ENCODE measurements at regions not wholly inside any gene's neighbourhood (a gene's known extent, or its start where the extent isn't known, plus 50 kb on each side); places are given as distances from the start of the nearest gene placed in this dataset.

GRCh38 chr15:66623801-66624453, 58.1 kb upstream of the LCTL start:
- H3K9me3 ChIP-seq, result no peaks in the 10 kb centered on the region
- peaks cover 0 to 5% of the 10 kb centered on the region in 2 experiments; a peak in 1 of 4 replicates for H3K4me1 ChIP-seq (ENCODE audit: control insufficient read depth in 1 of 2, insufficient read depth in 2 of 2, low read depth in 1 of 2, low read length in 1 of 2)
- no peak for TF ChIP-seq FOSL2 (IDR thresholded peaks at IDR 0.05; ENCODE audit: borderline replicate concordance, low read depth)
- no peak for TF ChIP-seq CHD2 (IDR thresholded peaks at IDR 0.05; ENCODE audit: low read length, partially characterized antibody)
- TF ChIP-seq GATA2 (CRISPR knock-in tag; IDR thresholded peaks at IDR 0.05), result no peak
- no peak for TF ChIP-seq SIN3A (IDR thresholded peaks at IDR 0.05; ENCODE audit: borderline replicate concordance, low read depth, low read length)
- no peak for TF ChIP-seq ZBTB33 (IDR thresholded peaks at IDR 0.05; ENCODE audit: borderline replicate concordance, low read depth)
- no peak for TF ChIP-seq CTCF (IDR thresholded peaks at IDR 0.05)
- no peak for TF ChIP-seq FOXM1 (IDR thresholded peaks at IDR 0.05; ENCODE audit: low read depth)
- no peak for TF ChIP-seq RAD21 (IDR thresholded peaks at IDR 0.05; ENCODE audit: low read length)
- no peak for TF ChIP-seq MEF2A (IDR thresholded peaks at IDR 0.05; ENCODE audit: borderline replicate concordance, low read depth)
- TF ChIP-seq TEAD4 (IDR thresholded peaks at IDR 0.05; ENCODE audit: borderline replicate concordance, insufficient read depth), result no peak
- no peak for TF ChIP-seq SMC3 (IDR thresholded peaks at IDR 0.05; ENCODE audit: low read depth, low read length)
- H4K20me1 ChIP-seq (ENCODE audit: insufficient read depth), result no peaks in the 10 kb centered on the region
- no peak for DNase-seq
- no peaks in the 10 kb centered on the region for H3K9me2 ChIP-seq
- H3K27ac ChIP-seq (ENCODE audit: low read depth in 2 of 2, low read length in 1 of 2), result no peak overlapping the region
- ChIA-PET CTCF (interaction anchor here (0.7 to 12.4 kb wide), 6 partner anchors 19 to 280 kb away, joined by 3 to 172 read pairs (median 3); partner anchors contain the start of gene SMAD6), POLR2A (no interaction called here)
- H3K9ac ChIP-seq, result no peak overlapping the region
- H2AFZ ChIP-seq (ENCODE audit: low read depth), result no peak overlapping the region
- H3F3A ChIP-seq (replicated peaks; ENCODE audit: insufficient read depth), result no peaks in the 10 kb centered on the region
- H3K79me2 ChIP-seq (ENCODE audit: insufficient read depth), result no peaks in the 10 kb centered on the region
- H3K4me2 ChIP-seq, result no peak overlapping the region
- no peaks in the 10 kb centered on the region for H3K36me3 ChIP-seq (replicated peaks in 1 of 2; ENCODE audit: control insufficient read depth in 1 of 2, insufficient read depth in 2 of 2, low read length in 1 of 2)
- WGBS (ENCODE audit: low lambda C conversion rate), result 60% methylated on average over 6 of the region's 6 CpGs
- no peak overlapping the region for H3K4me3 ChIP-seq (ENCODE audit: low read depth in 2 of 2, low read length in 1 of 2)
- no peaks in the 10 kb centered on the region for H3K27me3 ChIP-seq (ENCODE audit: insufficient read depth)

- Histone ChIP-seq H3K9ac (no peak overlapping the region), H4K20me1 (ENCODE audit: insufficient read depth) (no peaks in the 10 kb centered on the region), H3K36me3 (replicated peaks in 1 of 2; ENCODE audit: control insufficient read depth in 1 of 2, insufficient read depth in 2 of 2, low read length in 1 of 2) (no peaks in the 10 kb centered on the region), H3K4me1 (ENCODE audit: control insufficient read depth in 1 of 2, insufficient read depth in 2 of 2, low read depth in 1 of 2, low read length in 1 of 2) (peaks cover 0 to 9% of the 10 kb centered on the region in 2 experiments; a peak in 1 of 4 replicates), H3K9me3 (no peaks in the 10 kb centered on the region), H3F3A (replicated peaks; ENCODE audit: insufficient read depth) (no peaks in the 10 kb centered on the region), H2AFZ (ENCODE audit: low read depth) (no peak overlapping the region), H3K4me2 (no peak overlapping the region), H3K79me2 (ENCODE audit: insufficient read depth) (no peaks in the 10 kb centered on the region), H3K4me3 (ENCODE audit: low read depth in 2 of 2, low read length in 1 of 2) (no peak overlapping the region), H3K9me2 (no peaks in the 10 kb centered on the region), H3K27ac (ENCODE audit: low read depth in 2 of 2, low read length in 1 of 2) (no peak overlapping the region), H3K27me3 (ENCODE audit: insufficient read depth) (no peaks in the 10 kb centered on the region)
- 88% methylated on average over 1 of the region's 1 CpG for WGBS (ENCODE audit: low lambda C conversion rate)
- CTCF ChIA-PET, result interaction anchor here (1.2 to 1.7 kb wide), 2 partner anchors 14 to 82 kb away, joined by 3 to 4 read pairs; no protein-coding TSS in a partner anchor
- no peak for DNase-seq
- POLR2A ChIA-PET, result no interaction called here
- TF ChIP-seq FOXM1 (IDR thresholded peaks at IDR 0.05; ENCODE audit: low read depth), result no peak
- TF ChIP-seq USF2 (IDR thresholded peaks at IDR 0.05; ENCODE audit: borderline replicate concordance, low read depth, low read length), result no peak
- TF ChIP-seq FOSL2 (IDR thresholded peaks at IDR 0.05; ENCODE audit: borderline replicate concordance, low read depth), result no peak
- no peak for TF ChIP-seq POLR2AphosphoS5 (IDR thresholded peaks at IDR 0.05; ENCODE audit: low read depth, low read length)
- no peak for TF ChIP-seq TEAD4 (IDR thresholded peaks at IDR 0.05; ENCODE audit: borderline replicate concordance, insufficient read depth)
- no peak for TF ChIP-seq MAX (IDR thresholded peaks at IDR 0.05; ENCODE audit: low read depth)
- TF ChIP-seq PBX3 (IDR thresholded peaks at IDR 0.05), result no peak
- no peak for TF ChIP-seq NFIC (IDR thresholded peaks at IDR 0.05; ENCODE audit: borderline replicate concordance)
- no peak for TF ChIP-seq SMC3 (IDR thresholded peaks at IDR 0.05; ENCODE audit: low read depth, low read length)
Measured at GRCh38 chr15:66625531-66625930, 59.7 kb upstream of the LCTL start.

Measured in SK-N-SH (cell line).